Liver (tissue), 8 donors: ENCODE measurements at regions not wholly inside any gene's neighbourhood (a gene's known extent, or its start where the extent isn't known, plus 50 kb on each side); places are given as distances from the start of the nearest gene placed in this dataset.

Experiments
- DNase-seq: peaks from one replicate; pipeline ENCODE4 v3.0.0-alpha.2; 2017; ENCODE audit warnings: low spot score
- H3K27ac ChIP-seq, 2 donors: one replicate each; pipeline ENCODE4 v1.7.0; 2013; ENCODE audit warnings: inconsistent platforms in 2 of 2, low read length in 2 of 2, control low read depth in 1 of 2, low read depth in 1 of 2, mild to moderate bottlenecking in 1 of 2
- H3K27me3 ChIP-seq, 4 donors: one replicate each; pipeline versions ENCODE4 v1.6.1 to v1.7.0; 2013; ENCODE audit warnings: low read length in 3 of 4, inconsistent platforms in 1 of 4, mild to moderate bottlenecking in 1 of 4, moderate library complexity in 1 of 4; ENCODE audit not compliant: control insufficient read depth in 4 of 4, insufficient read depth in 4 of 4
- H3K36me3 ChIP-seq, 4 donors: one replicate each; pipeline versions ENCODE4 v1.6.1 to v1.7.0; 2013; ENCODE audit warnings: low read length in 3 of 4, mild to moderate bottlenecking in 3 of 4, low read depth in 1 of 4, moderate library complexity in 1 of 4; ENCODE audit not compliant: control insufficient read depth in 4 of 4, insufficient read depth in 3 of 4
- H3K4me1 ChIP-seq, 4 donors: one replicate each; pipeline versions ENCODE4 v1.6.1 to v1.7.0; 2013; ENCODE audit warnings: low read length in 3 of 4, mild to moderate bottlenecking in 3 of 4, moderate library complexity in 1 of 4; ENCODE audit not compliant: control insufficient read depth in 4 of 4, insufficient read depth in 4 of 4
- H3K4me3 ChIP-seq, 3 donors: one replicate each; pipeline versions ENCODE4 v1.6.1 to v1.7.0; 2013; ENCODE audit warnings: low read length in 3 of 3, control low read depth in 1 of 3, low read depth in 1 of 3, mild to moderate bottlenecking in 1 of 3
- H3K9ac ChIP-seq, 2 donors: one replicate each; pipeline ENCODE4 v1.7.0; 2013; ENCODE audit warnings: low read length in 2 of 2, mild to moderate bottlenecking in 2 of 2, moderate library complexity in 2 of 2, control low read depth in 1 of 2, low read depth in 1 of 2
- H3K9me3 ChIP-seq, 4 donors: one replicate each; pipeline versions ENCODE4 v1.6.1 to v1.7.0; 2013; ENCODE audit warnings: low read length in 3 of 4; ENCODE audit not compliant: control insufficient read depth in 4 of 4
- ATF3 ChIP-seq: IDR thresholded peaks from 2 replicates; pipeline ENCODE4 v1.6.1; 2016; ENCODE audit warnings: antibody characterized with exemption
- CTCF ChIP-seq: fragments of 150-350 bp; IDR thresholded peaks from 2 replicates; pipeline ENCODE4 v1.5.1; 2017; ENCODE audit warnings: improper control_type of control experiment, low read depth, low read length; ENCODE audit not compliant: missing input control
- EGR1 ChIP-seq, 2 donors: IDR thresholded peaks; 2 replicates each; pipeline ENCODE4 v1.6.1; 2016 to 2018; ENCODE audit warnings: antibody characterized with exemption in 2 of 2, low read depth in 2 of 2
- FOXA1 ChIP-seq: IDR thresholded peaks from 2 replicates; pipeline ENCODE4 v1.6.1; 2016; ENCODE audit warnings: antibody characterized with exemption
- FOXA2 ChIP-seq: IDR thresholded peaks from 2 replicates; pipeline ENCODE4 v1.6.1; 2016; ENCODE audit warnings: antibody characterized with exemption
- GABPA ChIP-seq, 2 donors: IDR thresholded peaks in 1 of 2; conservative IDR thresholded peaks in 1 of 2; 2 replicates each; pipeline ENCODE4 v1.6.1; 2016; ENCODE audit warnings: antibody characterized with exemption in 2 of 2, mild to moderate bottlenecking in 1 of 2, moderate library complexity in 1 of 2
- HNF4A ChIP-seq, 2 donors: conservative IDR thresholded peaks; 2 replicates each; pipeline ENCODE4 v1.6.1; 2016; ENCODE audit warnings: antibody characterized with exemption in 2 of 2, mild to moderate bottlenecking in 2 of 2
- HNF4G ChIP-seq: IDR thresholded peaks from 2 replicates; pipeline ENCODE4 v1.6.1; 2016; ENCODE audit warnings: antibody characterized with exemption
- JUND ChIP-seq, 2 donors: IDR thresholded peaks; 2 replicates each; pipeline ENCODE4 v1.6.1; 2016; ENCODE audit warnings: antibody characterized with exemption in 2 of 2
- MAX ChIP-seq: IDR thresholded peaks from 2 replicates; pipeline ENCODE4 v1.6.1; 2016; ENCODE audit warnings: antibody characterized with exemption
- NR2F2 ChIP-seq: IDR thresholded peaks from 2 replicates; pipeline ENCODE4 v1.6.1; 2016; ENCODE audit warnings: antibody characterized with exemption
- RAD21 ChIP-seq, 2 donors: IDR thresholded peaks; 2 replicates each; pipeline ENCODE4 v1.6.1; 2016; ENCODE audit warnings: antibody characterized with exemption in 2 of 2, mild to moderate bottlenecking in 2 of 2
- REST ChIP-seq: IDR thresholded peaks from 2 replicates; pipeline ENCODE4 v1.6.1; 2016; ENCODE audit warnings: antibody characterized with exemption, mild to moderate bottlenecking
- RXRA ChIP-seq, 2 donors: IDR thresholded peaks; 2 replicates each; pipeline ENCODE4 v1.6.1; 2017 to 2018; ENCODE audit warnings: antibody characterized with exemption in 2 of 2, mild to moderate bottlenecking in 1 of 2
- SP1 ChIP-seq: IDR thresholded peaks from 2 replicates; pipeline ENCODE4 v1.6.1; 2018; ENCODE audit warnings: antibody characterized with exemption, mild to moderate bottlenecking
- TAF1 ChIP-seq: conservative IDR thresholded peaks from 2 replicates; pipeline ENCODE4 v1.6.1; 2016; ENCODE audit warnings: antibody characterized with exemption, mild to moderate bottlenecking
- YY1 ChIP-seq: IDR thresholded peaks from 2 replicates; pipeline ENCODE4 v1.6.1; 2016; ENCODE audit warnings: antibody characterized with exemption, mild to moderate bottlenecking
- ZBTB33 ChIP-seq: IDR thresholded peaks from 2 replicates; pipeline ENCODE4 v1.6.1; 2016; ENCODE audit warnings: antibody characterized with exemption
- WGBS: extraction: QIAGEN DNeasy Blood & Tissue Kit; methylation state at CpG from one replicate; pipeline ENCODE4 v1.1.7; 2013; 5-methylcytosine and 5-hydroxymethylcytosine counted together
- donor health status: healthy.
- donor health status: healthy.
- donor health status: healthy.
- donor health status: healthy.
- donor health status: healthy.

GRCh38 chr13:104841110-104841509 lies 1694.4 kb downstream of the EFNB2 start:
- no peak overlapping the region for H3K27ac ChIP-seq
- H3K9me3 ChIP-seq = peaks cover 0 to 4% (median 0%) of the 10 kb centered on the region in 4 donors
- 83% methylated on average over 6 of the region's 6 CpGs for WGBS
- no peak overlapping the region for H3K4me3 ChIP-seq
- DNase-seq = no peak
- TF ChIP-seq RXRA (IDR thresholded peaks at IDR 0.05) (no peak), SP1 (no peak), ATF3 (no peak), FOXA2 (no peak), GABPA (IDR thresholded peaks at IDR 0.05 in 1 of 2, conservative IDR thresholded peaks at IDR 0.05 in 1 of 2) (no peak), TAF1 (no peak), ZBTB33 (no peak), YY1 (no peak), HNF4A (conservative IDR thresholded peaks at IDR 0.05) (no peak), RAD21 (IDR thresholded peaks at IDR 0.05) (no peak), FOXA1 (no peak), HNF4G (no peak), EGR1 (IDR thresholded peaks at IDR 0.05; ENCODE audit: low read depth in 2 of 2) (no peak), CTCF (no peak), JUND (IDR thresholded peaks at IDR 0.05) (no peak), NR2F2 (no peak), MAX (no peak)
- H3K4me1 ChIP-seq = no peaks in the 10 kb centered on the region
- peaks cover 0 to 7% (median 1%) of the 10 kb centered on the region in 4 donors for H3K27me3 ChIP-seq
- H3K36me3 ChIP-seq = no peaks in the 10 kb centered on the region
- H3K9ac ChIP-seq = no peak overlapping the region

GRCh38 chr13:104837756-104838155 lies 1697.7 kb downstream of the EFNB2 start:
- 30% methylated on average over 3 of the region's 3 CpGs for WGBS

More at GRCh38 chr13:104837756-104838155, 1697.7 kb downstream of the EFNB2 start:
- Histone ChIP-seq H3K36me3 (no peaks in the 10 kb centered on the region), H3K4me3 (no peak overlapping the region), H3K27me3 (peaks cover 0 to 3% (median 1%) of the 10 kb centered on the region in 4 donors), H3K9me3 (peaks cover 0 to 4% (median 0%) of the 10 kb centered on the region in 4 donors), H3K9ac (no peak overlapping the region), H3K27ac (no peak overlapping the region), H3K4me1 (no peaks in the 10 kb centered on the region)
- no peak for DNase-seq
- TF ChIP-seq MAX (no peak), RAD21 (IDR thresholded peaks at IDR 0.05) (no peak), YY1 (no peak), FOXA1 (no peak), EGR1 (IDR thresholded peaks at IDR 0.05; ENCODE audit: low read depth in 2 of 2) (no peak), ATF3 (no peak), RXRA (IDR thresholded peaks at IDR 0.05) (no peak), REST (no peak), ZBTB33 (no peak), HNF4G (no peak), JUND (IDR thresholded peaks at IDR 0.05) (no peak), TAF1 (no peak), SP1 (no peak), NR2F2 (no peak), FOXA2 (no peak), HNF4A (conservative IDR thresholded peaks at IDR 0.05) (no peak), GABPA (IDR thresholded peaks at IDR 0.05 in 1 of 2, conservative IDR thresholded peaks at IDR 0.05 in 1 of 2) (no peak), CTCF (no peak)
